GM19043 (cell line): ENCODE measurements at regions not wholly inside any gene's neighbourhood (a gene's known extent, or its start where the extent isn't known, plus 50 kb on each side); places are given as distances from the start of the nearest gene placed in this dataset.
"Not testable (repeated sequence)": the region's sequence is repeated elsewhere in the genome, so short reads cannot be mapped to it uniquely, and the experiment has no call there.

ENCODE experiments used
- ATAC-seq: cut with Tn5 transposase; IDR thresholded peaks from one replicate; pipeline ENCODE4 v1.9.1; 2021; ENCODE audit warnings: low read depth; ENCODE audit not compliant: unreplicated experiment

GRCh38 chr1:30575066-30575465, 148.3 kb downstream of the MATN1 start:
- ATAC-seq = no peak

- ATAC-seq = no peak
Measured at GRCh38 chr1:30572192-30572591, 151.2 kb downstream of the MATN1 start.

GRCh38 chr1:30571380-30571779, 152.0 kb downstream of the MATN1 start:
- ATAC-seq = no peak

GRCh38 chr1:30569384-30569783, 154.0 kb downstream of the MATN1 start:
- ATAC-seq = no peak

- no peak for ATAC-seq
Measured at GRCh38 chr1:30562559-30562958, 160.8 kb downstream of the MATN1 start.

- no peak for ATAC-seq
Measured at GRCh38 chr1:30551603-30552002, 171.8 kb downstream of the MATN1 start.

- ATAC-seq = no peak
Measured at GRCh38 chr1:30550365-30551220, 172.8 kb downstream of the MATN1 start.

- ATAC-seq = not testable (repeated sequence)
Measured at GRCh38 chr1:30549872-30550271, 173.5 kb downstream of the MATN1 start.

GRCh38 chr1:30548294-30548693, 175.1 kb downstream of the MATN1 start:
- ATAC-seq = no peak

- ATAC-seq = not testable (repeated sequence)
Measured at GRCh38 chr1:30547326-30547725, 176.1 kb downstream of the MATN1 start.

- no peak for ATAC-seq
Measured at GRCh38 chr1:30545365-30545764, 178.0 kb downstream of the MATN1 start.

GRCh38 chr1:30541721-30542485, 181.5 kb downstream of the MATN1 start:
- ATAC-seq = no peak

GRCh38 chr1:30540611-30541192, 182.7 kb downstream of the MATN1 start:
- ATAC-seq = no peak

GRCh38 chr1:30539884-30540283, 183.5 kb downstream of the MATN1 start:
- no peak for ATAC-seq

GRCh38 chr1:30538993-30539867, 184.2 kb downstream of the MATN1 start:
- no peak for ATAC-seq

GRCh38 chr1:30538226-30538992, 185.0 kb downstream of the MATN1 start:
- ATAC-seq = no peak

- ATAC-seq = no peak
Measured at GRCh38 chr1:30537279-30537678, 186.1 kb downstream of the MATN1 start.

GRCh38 chr1:30536530-30536929, 186.9 kb downstream of the MATN1 start:
- ATAC-seq = no peak

- ATAC-seq = no peak
Measured at GRCh38 chr1:30535595-30536325, 187.6 kb downstream of the MATN1 start.
